ENCODE measurements at regions not wholly inside any gene's neighbourhood (a gene's known extent, or its start where the extent isn't known, plus 50 kb on each side); places are given as distances from the start of the nearest gene placed in this dataset.
"Not testable (repeated sequence)": the region's sequence is repeated elsewhere in the genome, so short reads cannot be mapped to it uniquely, and the experiment has no call there.

DNA sequence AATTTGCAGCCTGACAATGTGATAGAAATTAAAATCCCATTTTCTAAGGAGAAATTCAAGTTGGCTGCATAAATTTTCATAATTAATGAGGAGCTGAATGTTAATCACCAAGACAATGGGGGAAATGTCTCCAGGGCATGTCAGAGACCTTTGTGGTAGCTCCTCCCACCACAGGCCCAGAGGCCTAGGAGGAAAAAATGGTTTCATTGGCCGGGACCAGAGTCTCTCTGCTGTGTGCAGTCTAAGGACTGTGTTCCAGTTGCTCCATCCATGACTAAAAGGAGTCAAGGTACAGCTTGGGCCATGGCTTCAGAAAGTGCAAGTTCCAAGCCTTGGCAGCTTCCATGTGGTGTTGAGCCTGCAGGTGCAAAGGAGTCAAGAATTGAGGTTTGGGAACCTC, 187.6 kb upstream of the FRG1 start:
- BruUV-seq (replicated peaks); intact Hi-C loops (cut with micrococcal nuclease; ENCODE audit: unreplicated experiment); H3K4me3 ChIP-seq (ENCODE audit: low read depth in 2 of 2, low read length in 2 of 2); in situ Hi-C loops (cut with HindIII; ENCODE audit: low pct_unique_long_range_greater_than_20kb, low sequenced_read_pairs); H3K9me3 ChIP-seq (ENCODE audit: control insufficient read depth, insufficient read depth, low read depth, low read length); CTCF ChIA-PET; POLR2A ChIA-PET; H3K36me3 ChIP-seq (ENCODE audit: control insufficient read depth, insufficient read depth, low read length); H3K4me1 ChIP-seq (ENCODE audit: control insufficient read depth, insufficient read depth, low read length); H3K27me3 ChIP-seq (ENCODE audit: control insufficient read depth, insufficient read depth, low read length); DNase-seq (ENCODE audit: low read depth, low spot score); H3K27ac ChIP-seq (ENCODE audit: low read length); ATAC-seq: not testable (repeated sequence)

GRCh38 chr4:189763583-189763982, 177.1 kb upstream of the FRG1 start:
- ATAC-seq (no peak), DNase-seq (ENCODE audit: low read depth, low spot score) (no peak)
- H3K36me3 ChIP-seq (ENCODE audit: control insufficient read depth, insufficient read depth, low read length), result no peaks in the 10 kb centered on the region
- H3K4me3 ChIP-seq (ENCODE audit: low read depth in 2 of 2, low read length in 2 of 2), result no peak overlapping the region
- TF ChIP-seq REST (IDR thresholded peaks at IDR 0.05; ENCODE audit: insufficient read depth in 1 of 2, low read depth in 2 of 2, low read length in 1 of 2) (no peak), POLR2AphosphoS5 (IDR thresholded peaks at IDR 0.05; ENCODE audit: low read depth, low read length) (no peak), TCF7L2 (IDR thresholded peaks at IDR 0.05; ENCODE audit: low read depth, low read length) (no peak), SIN3A (IDR thresholded peaks at IDR 0.05; ENCODE audit: borderline replicate concordance, insufficient read depth, low read depth, low read length) (no peak)
- TF ChIP-seq, protein P1, sequence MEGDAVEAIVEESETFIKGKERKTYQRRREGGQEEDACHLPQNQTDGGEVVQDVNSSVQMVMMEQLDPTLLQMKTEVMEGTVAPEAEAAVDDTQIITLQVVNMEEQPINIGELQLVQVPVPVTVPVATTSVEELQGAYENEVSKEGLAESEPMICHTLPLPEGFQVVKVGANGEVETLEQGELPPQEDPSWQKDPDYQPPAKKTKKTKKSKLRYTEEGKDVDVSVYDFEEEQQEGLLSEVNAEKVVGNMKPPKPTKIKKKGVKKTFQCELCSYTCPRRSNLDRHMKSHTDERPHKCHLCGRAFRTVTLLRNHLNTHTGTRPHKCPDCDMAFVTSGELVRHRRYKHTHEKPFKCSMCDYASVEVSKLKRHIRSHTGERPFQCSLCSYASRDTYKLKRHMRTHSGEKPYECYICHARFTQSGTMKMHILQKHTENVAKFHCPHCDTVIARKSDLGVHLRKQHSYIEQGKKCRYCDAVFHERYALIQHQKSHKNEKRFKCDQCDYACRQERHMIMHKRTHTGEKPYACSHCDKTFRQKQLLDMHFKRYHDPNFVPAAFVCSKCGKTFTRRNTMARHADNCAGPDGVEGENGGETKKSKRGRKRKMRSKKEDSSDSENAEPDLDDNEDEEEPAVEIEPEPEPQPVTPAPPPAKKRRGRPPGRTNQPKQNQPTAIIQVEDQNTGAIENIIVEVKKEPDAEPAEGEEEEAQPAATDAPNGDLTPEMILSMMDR (IDR thresholded peaks at IDR 0.05), result no peak
- intact Hi-C loops (cut with micrococcal nuclease; ENCODE audit: unreplicated experiment) (no loop called here), in situ Hi-C loops (cut with HindIII; ENCODE audit: low pct_unique_long_range_greater_than_20kb, low sequenced_read_pairs) (no loop called here)
- CTCF ChIA-PET, result no interaction called here
- no peak overlapping the region for H3K27ac ChIP-seq (ENCODE audit: low read length)
- H3K9me3 ChIP-seq (ENCODE audit: control insufficient read depth, insufficient read depth, low read depth, low read length), result no peaks in the 10 kb centered on the region
- no TSS peak for BruUV-seq (replicated peaks)
- POLR2A ChIA-PET, result no interaction called here
- H3K4me1 ChIP-seq (ENCODE audit: control insufficient read depth, insufficient read depth, low read length), result no peaks in the 10 kb centered on the region
- H3K27me3 ChIP-seq (ENCODE audit: control insufficient read depth, insufficient read depth, low read length), result no peaks in the 10 kb centered on the region

DNA sequence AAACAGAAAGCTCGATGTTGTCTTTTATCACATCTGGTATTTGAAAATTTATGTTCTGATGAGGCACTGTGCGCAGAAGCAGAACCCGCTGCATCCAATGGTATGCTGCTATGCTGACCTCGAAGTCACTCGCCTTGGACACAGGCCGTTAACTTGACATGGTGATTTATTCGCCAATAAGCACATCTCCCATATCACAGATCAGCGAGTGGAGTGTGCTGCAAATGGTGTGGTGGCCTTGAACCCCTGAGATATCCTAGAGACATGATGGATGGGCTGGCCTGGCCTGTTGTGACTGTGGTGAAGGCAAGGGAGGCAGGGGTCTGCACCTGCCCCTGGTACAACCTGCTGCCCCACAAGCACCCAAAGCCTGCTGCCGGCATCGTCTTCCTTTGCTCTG, 175.4 kb upstream of the FRG1 start:
- DNase-seq (ENCODE audit: low read depth, low spot score), result no peak
- H3K27me3 ChIP-seq (ENCODE audit: control insufficient read depth, insufficient read depth, low read length), result no peaks in the 10 kb centered on the region
- no peak for ATAC-seq
- H3K4me1 ChIP-seq (ENCODE audit: control insufficient read depth, insufficient read depth, low read length), result no peaks in the 10 kb centered on the region
- TF ChIP-seq REST (IDR thresholded peaks at IDR 0.05; ENCODE audit: insufficient read depth in 1 of 2, low read depth in 2 of 2, low read length in 1 of 2) (no peak), POLR2AphosphoS5 (IDR thresholded peaks at IDR 0.05; ENCODE audit: low read depth, low read length) (no peak), SIN3A (IDR thresholded peaks at IDR 0.05; ENCODE audit: borderline replicate concordance, insufficient read depth, low read depth, low read length) (no peak), TCF7L2 (IDR thresholded peaks at IDR 0.05; ENCODE audit: low read depth, low read length) (no peak)
- TF ChIP-seq, protein P1 (IDR thresholded peaks at IDR 0.05), result no peak
- H3K4me3 ChIP-seq (ENCODE audit: low read depth in 2 of 2, low read length in 2 of 2), result no peak overlapping the region
- H3K9me3 ChIP-seq (ENCODE audit: control insufficient read depth, insufficient read depth, low read depth, low read length), result no peaks in the 10 kb centered on the region
- H3K27ac ChIP-seq (ENCODE audit: low read length), result no peak overlapping the region
- intact Hi-C loops (cut with micrococcal nuclease; ENCODE audit: unreplicated experiment) (no loop called here), in situ Hi-C loops (cut with HindIII; ENCODE audit: low pct_unique_long_range_greater_than_20kb, low sequenced_read_pairs) (no loop called here)
- no TSS peak for BruUV-seq (replicated peaks)
- ChIA-PET CTCF (no interaction called here), POLR2A (no interaction called here)
- H3K36me3 ChIP-seq (ENCODE audit: control insufficient read depth, insufficient read depth, low read length), result no peaks in the 10 kb centered on the region
